GM06990 (cell line): ENCODE measurements at regions not wholly inside any gene's neighbourhood (a gene's known extent, or its start where the extent isn't known, plus 50 kb on each side); places are given as distances from the start of the nearest gene placed in this dataset.

Experiments used
- DNase-seq: peaks from one replicate; pipeline ENCODE4 v3.0.0-alpha.2; 2011; ENCODE audit not compliant: insufficient read length; ENCODE audit errors: extremely low read depth
- H3K27me3 ChIP-seq: replicated peaks from 2 replicates; pipeline ENCODE4 v1.6.0; 2011; ENCODE audit warnings: low read length; ENCODE audit not compliant: control insufficient read depth, insufficient read depth
- H3K36me3 ChIP-seq: 2 replicates; pipeline ENCODE4 v1.5.1; 2011; ENCODE audit warnings: low read length; ENCODE audit not compliant: control insufficient read depth, insufficient read depth
- H3K4me3 ChIP-seq: replicated peaks from 2 replicates; pipeline ENCODE4 v1.5.1; 2011; ENCODE audit warnings: low read depth, mild to moderate bottlenecking, control low read depth, low read length
- TF ChIP-seq, protein P1 (sequence below): IDR thresholded peaks from 2 replicates; pipeline ENCODE4 v1.5.1; 2011; ENCODE audit warnings: low read length, control low read depth, mild to moderate bottlenecking, inconsistent platforms; ENCODE audit not compliant: insufficient read depth, poor library complexity, severe bottlenecking

DNA sequence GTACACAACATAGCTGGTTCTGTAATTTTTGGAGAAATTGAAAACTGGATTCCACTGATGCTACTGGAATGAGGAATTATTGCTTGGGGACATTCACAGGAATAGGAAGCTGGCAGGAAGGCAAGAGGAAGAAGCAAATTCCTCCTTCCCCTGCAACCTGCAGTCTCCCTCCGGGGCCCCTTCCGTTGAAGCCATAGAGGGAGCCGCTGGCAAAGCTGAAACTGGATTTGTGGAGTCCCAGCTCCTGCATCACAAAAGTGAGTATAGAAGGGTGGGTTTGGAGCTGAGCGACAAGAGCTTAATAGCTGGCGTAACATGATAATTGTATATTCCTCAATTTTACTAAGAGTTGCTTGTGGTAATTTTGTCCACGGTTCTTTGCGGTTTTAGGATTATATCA lies 190.8 kb downstream of the ADRA2A start:
- Histone ChIP-seq H3K27me3 (no peaks in the 10 kb centered on the region), H3K36me3 (no peaks in the 10 kb centered on the region), H3K4me3 (no peak overlapping the region)
- TF ChIP-seq, protein P1, sequence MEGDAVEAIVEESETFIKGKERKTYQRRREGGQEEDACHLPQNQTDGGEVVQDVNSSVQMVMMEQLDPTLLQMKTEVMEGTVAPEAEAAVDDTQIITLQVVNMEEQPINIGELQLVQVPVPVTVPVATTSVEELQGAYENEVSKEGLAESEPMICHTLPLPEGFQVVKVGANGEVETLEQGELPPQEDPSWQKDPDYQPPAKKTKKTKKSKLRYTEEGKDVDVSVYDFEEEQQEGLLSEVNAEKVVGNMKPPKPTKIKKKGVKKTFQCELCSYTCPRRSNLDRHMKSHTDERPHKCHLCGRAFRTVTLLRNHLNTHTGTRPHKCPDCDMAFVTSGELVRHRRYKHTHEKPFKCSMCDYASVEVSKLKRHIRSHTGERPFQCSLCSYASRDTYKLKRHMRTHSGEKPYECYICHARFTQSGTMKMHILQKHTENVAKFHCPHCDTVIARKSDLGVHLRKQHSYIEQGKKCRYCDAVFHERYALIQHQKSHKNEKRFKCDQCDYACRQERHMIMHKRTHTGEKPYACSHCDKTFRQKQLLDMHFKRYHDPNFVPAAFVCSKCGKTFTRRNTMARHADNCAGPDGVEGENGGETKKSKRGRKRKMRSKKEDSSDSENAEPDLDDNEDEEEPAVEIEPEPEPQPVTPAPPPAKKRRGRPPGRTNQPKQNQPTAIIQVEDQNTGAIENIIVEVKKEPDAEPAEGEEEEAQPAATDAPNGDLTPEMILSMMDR = no peak
- no peak for DNase-seq

DNA sequence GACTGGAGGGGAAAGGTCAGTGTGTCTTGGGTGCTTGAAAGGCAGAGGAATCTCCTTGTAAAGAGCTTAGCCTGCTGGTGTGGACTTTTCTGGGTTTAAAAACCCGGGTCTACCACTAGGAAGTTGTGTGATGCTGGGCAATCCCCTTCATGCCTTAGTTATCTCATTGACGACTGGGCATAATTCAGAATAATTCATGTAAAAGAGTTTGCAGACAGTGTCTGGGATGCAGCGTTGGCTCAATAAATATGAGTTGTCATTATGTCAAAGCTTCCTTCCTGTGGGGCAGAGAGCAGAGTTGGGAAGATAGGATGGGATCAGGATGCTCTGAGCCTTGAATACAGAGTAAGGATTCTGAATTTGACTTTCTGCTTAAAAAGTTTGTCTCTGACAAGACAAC lies 196.4 kb downstream of the ADRA2A start:
- Histone ChIP-seq H3K36me3 (no peaks in the 10 kb centered on the region), H3K27me3 (peaks cover 1% of the 10 kb centered on the region; the same call in 1 of the 2 replicates), H3K4me3 (no peak overlapping the region)
- DNase-seq = no peak
- TF ChIP-seq, protein P1 = no peak

DNA sequence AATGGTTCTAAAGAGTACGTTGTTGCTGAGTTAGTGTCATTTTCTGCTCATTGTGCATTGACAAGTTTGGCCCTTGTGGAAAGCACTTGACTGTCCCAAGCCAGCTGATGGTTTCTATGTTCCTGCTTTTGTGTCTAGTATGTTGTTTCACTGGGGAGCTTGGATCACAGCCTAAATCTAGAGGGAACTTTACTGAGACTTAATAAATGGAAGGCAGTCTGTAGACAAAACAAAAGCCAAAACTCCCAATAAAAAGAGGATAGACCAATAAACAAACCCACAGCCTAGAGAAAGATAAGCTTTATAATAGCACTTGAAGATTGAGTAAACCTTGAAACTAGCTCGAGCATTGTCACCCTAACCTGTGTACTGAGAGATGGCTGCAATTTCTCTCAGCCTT lies 196.8 kb downstream of the ADRA2A start:
- no peak for DNase-seq
- TF ChIP-seq, protein P1 = no peak
- H3K4me3 ChIP-seq = no peak overlapping the region
- no peaks in the 10 kb centered on the region for H3K36me3 ChIP-seq
- H3K27me3 ChIP-seq = peaks cover 1% of the 10 kb centered on the region; the same call in 1 of the 2 replicates

DNA sequence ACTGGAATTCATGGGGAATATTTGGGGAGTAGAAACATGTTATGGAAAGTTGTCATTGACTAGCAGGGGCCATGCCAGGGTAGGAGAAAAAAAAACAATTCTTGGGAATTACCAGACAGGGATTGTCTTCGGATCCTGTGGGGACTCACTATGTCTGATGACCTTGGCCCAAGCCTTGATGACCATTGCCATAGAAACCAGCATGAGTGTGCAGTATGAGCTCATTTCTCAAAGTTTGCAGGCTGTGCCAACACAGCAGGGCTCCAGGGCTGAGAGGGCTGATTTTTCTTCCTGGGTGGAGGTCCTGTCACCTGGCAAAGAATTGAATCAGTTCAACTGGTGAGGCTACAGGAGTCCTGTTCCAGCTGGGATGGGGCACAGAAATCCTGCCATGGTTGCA lies 198.3 kb downstream of the ADRA2A start:
- TF ChIP-seq, protein P1 = no peak
- Histone ChIP-seq H3K4me3 (no peak overlapping the region), H3K27me3 (peaks cover 1% of the 10 kb centered on the region; the same call in 1 of the 2 replicates), H3K36me3 (no peaks in the 10 kb centered on the region)
- DNase-seq = no peak

DNA sequence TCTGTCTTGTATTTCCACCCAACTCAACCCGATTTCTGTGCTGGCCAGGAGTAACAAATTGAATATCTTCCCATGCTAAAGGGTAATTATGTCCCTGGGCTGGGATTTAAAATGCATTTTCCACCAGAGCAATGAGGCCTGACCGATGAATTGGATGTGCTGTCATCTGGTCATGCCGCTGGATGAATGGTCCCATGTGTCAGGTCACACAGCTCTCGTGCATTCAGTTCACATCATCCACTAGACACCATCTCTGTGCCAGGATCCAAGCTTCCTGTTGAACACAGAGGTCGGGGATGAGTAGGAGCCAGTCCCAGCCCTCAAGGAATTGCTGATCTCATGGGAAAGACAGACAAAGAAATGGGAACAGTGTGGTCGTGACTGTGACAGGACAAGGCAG lies 200.8 kb downstream of the ADRA2A start:
- H3K27me3 ChIP-seq = peaks cover 1% of the 10 kb centered on the region; the same call in 1 of the 2 replicates
- DNase-seq = no peak
- TF ChIP-seq, protein P1 = no peak
- H3K36me3 ChIP-seq = no peaks in the 10 kb centered on the region
- no peak overlapping the region for H3K4me3 ChIP-seq

DNA sequence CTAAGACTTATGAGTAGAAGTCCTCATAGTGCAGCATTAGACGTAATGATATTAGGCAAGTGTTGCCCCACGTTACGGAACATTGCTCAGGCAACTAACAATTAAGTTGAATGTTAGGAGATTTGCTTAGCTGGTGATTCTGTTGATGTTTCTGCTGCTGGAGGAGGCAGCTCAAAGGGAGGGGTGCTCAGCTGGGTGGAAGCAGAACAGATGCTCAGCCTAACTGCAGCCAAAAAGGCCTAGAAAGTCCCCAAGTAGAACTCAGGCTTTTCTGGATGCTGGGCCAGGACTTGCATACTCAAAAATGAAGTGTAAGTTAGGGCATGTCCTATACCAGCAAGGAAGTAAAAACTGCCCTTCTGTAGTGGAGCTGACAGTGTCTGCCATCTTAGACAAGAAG lies 201.4 kb downstream of the ADRA2A start:
- Histone ChIP-seq H3K27me3 (peaks cover 1% of the 10 kb centered on the region; the same call in 1 of the 2 replicates), H3K36me3 (no peaks in the 10 kb centered on the region), H3K4me3 (no peak overlapping the region)
- TF ChIP-seq, protein P1 = no peak
- DNase-seq = no peak
